ENCODE measurements at regions not wholly inside any gene's neighbourhood (a gene's known extent, or its start where the extent isn't known, plus 50 kb on each side); places are given as distances from the start of the nearest gene placed in this dataset.

- Mint-ChIP-seq H3K27me3 (ENCODE audit: insufficient read depth, unreplicated experiment) (no peaks in the 10 kb centered on the region), H3K36me3 (ENCODE audit: insufficient read depth, unreplicated experiment) (peaks cover under 1% of the 10 kb centered on the region), H3K4me1 (ENCODE audit: insufficient read depth, unreplicated experiment) (peaks cover under 1% of the 10 kb centered on the region), H3K4me3 (ENCODE audit: unreplicated experiment) (no peak overlapping the region), H3K27ac (ENCODE audit: low read depth, unreplicated experiment) (no peak overlapping the region), H3K9me3 (ENCODE audit: unreplicated experiment) (peaks cover 10% of the 10 kb centered on the region)
- DNase-seq (ENCODE audit: unreplicated experiment) = no peak
- ChIA-PET CTCF (no interaction called here), POLR2A (no interaction called here)
- BruUV-seq (replicated peaks) = no TSS peak
- intact Hi-C loops (cut with micrococcal nuclease) = no loop called here
- TF ChIP-seq CTCF (IDR thresholded peaks at IDR 0.05; ENCODE audit: unreplicated experiment) = no peak
Observed at GRCh38 chr2:226644399-226644865, 155.2 kb downstream of the IRS1 start.

GRCh38 chr2:226643946-226644282, 155.7 kb downstream of the IRS1 start:
- no TSS peak for BruUV-seq (replicated peaks)
- intact Hi-C loops (cut with micrococcal nuclease) = no loop called here
- Mint-ChIP-seq H3K9me3 (ENCODE audit: unreplicated experiment) (peaks cover 16% of the 10 kb centered on the region), H3K27me3 (ENCODE audit: insufficient read depth, unreplicated experiment) (no peaks in the 10 kb centered on the region), H3K4me1 (ENCODE audit: insufficient read depth, unreplicated experiment) (no peaks in the 10 kb centered on the region), H3K4me3 (ENCODE audit: unreplicated experiment) (no peak overlapping the region), H3K27ac (ENCODE audit: low read depth, unreplicated experiment) (no peak overlapping the region), H3K36me3 (ENCODE audit: insufficient read depth, unreplicated experiment) (no peaks in the 10 kb centered on the region)
- POLR2A ChIA-PET = no interaction called here
- CTCF ChIA-PET = no interaction called here
- no peak for DNase-seq (ENCODE audit: unreplicated experiment)
- no peak for TF ChIP-seq CTCF (IDR thresholded peaks at IDR 0.05; ENCODE audit: unreplicated experiment)

- peaks cover 16% of the 10 kb centered on the region for H3K9me3 Mint-ChIP-seq (ENCODE audit: unreplicated experiment)
- BruUV-seq (replicated peaks) = no TSS peak
- no peaks in the 10 kb centered on the region for H3K36me3 Mint-ChIP-seq (ENCODE audit: insufficient read depth, unreplicated experiment)
- ChIA-PET CTCF (no interaction called here), POLR2A (no interaction called here)
- H3K4me1 Mint-ChIP-seq (ENCODE audit: insufficient read depth, unreplicated experiment) = no peaks in the 10 kb centered on the region
- no peak overlapping the region for H3K4me3 Mint-ChIP-seq (ENCODE audit: unreplicated experiment)
- H3K27ac Mint-ChIP-seq (ENCODE audit: low read depth, unreplicated experiment) = no peak overlapping the region
- intact Hi-C loops (cut with micrococcal nuclease) = no loop called here
- H3K27me3 Mint-ChIP-seq (ENCODE audit: insufficient read depth, unreplicated experiment) = no peaks in the 10 kb centered on the region
- TF ChIP-seq CTCF (IDR thresholded peaks at IDR 0.05; ENCODE audit: unreplicated experiment) = no peak
- no peak for DNase-seq (ENCODE audit: unreplicated experiment)
Observed at GRCh38 chr2:226643030-226643945, 156.3 kb downstream of the IRS1 start.

- no peak for DNase-seq (ENCODE audit: unreplicated experiment)
- POLR2A ChIA-PET = no interaction called here
- no peak for TF ChIP-seq CTCF (IDR thresholded peaks at IDR 0.05; ENCODE audit: unreplicated experiment)
- BruUV-seq (replicated peaks) = no TSS peak
- CTCF ChIA-PET = no interaction called here
- no peak overlapping the region for H3K4me3 Mint-ChIP-seq (ENCODE audit: unreplicated experiment)
- intact Hi-C loops (cut with micrococcal nuclease) = no loop called here
- peaks cover 16% of the 10 kb centered on the region for H3K9me3 Mint-ChIP-seq (ENCODE audit: unreplicated experiment)
- H3K36me3 Mint-ChIP-seq (ENCODE audit: insufficient read depth, unreplicated experiment) = no peaks in the 10 kb centered on the region
- no peaks in the 10 kb centered on the region for H3K4me1 Mint-ChIP-seq (ENCODE audit: insufficient read depth, unreplicated experiment)
- no peak overlapping the region for H3K27ac Mint-ChIP-seq (ENCODE audit: low read depth, unreplicated experiment)
- H3K27me3 Mint-ChIP-seq (ENCODE audit: insufficient read depth, unreplicated experiment) = no peaks in the 10 kb centered on the region
Observed at GRCh38 chr2:226641008-226641407, 158.6 kb downstream of the IRS1 start.

All from MCF 10A (cell line).